HG03196 (cell line): ENCODE measurements at regions not wholly inside any gene's neighbourhood (a gene's known extent, or its start where the extent isn't known, plus 50 kb on each side); places are given as distances from the start of the nearest gene placed in this dataset.

Experiments
- ATAC-seq: cut with Tn5 transposase; IDR thresholded peaks from one replicate; pipeline ENCODE4 v1.9.1; 2021; ENCODE audit not compliant: unreplicated experiment

DNA sequence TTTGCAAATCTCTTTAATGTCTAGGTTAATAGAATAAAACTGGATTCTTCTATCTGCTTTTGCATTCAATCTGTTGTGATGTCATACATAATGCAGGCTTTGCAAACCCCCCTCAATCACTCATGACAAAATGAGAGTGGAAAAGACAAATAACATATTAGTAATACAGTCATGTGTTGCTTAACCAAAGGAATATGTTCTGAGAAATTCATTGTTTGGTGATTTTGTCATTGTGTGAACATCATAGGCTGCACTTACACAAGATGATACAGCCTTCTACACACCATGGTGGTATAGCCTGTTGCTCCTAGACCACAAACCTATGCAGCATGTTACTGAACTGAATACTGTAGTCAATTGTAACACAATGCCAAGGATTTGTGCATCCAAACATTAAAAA is 87.3 kb upstream of the SEC61G start:
- ATAC-seq = no peak

DNA sequence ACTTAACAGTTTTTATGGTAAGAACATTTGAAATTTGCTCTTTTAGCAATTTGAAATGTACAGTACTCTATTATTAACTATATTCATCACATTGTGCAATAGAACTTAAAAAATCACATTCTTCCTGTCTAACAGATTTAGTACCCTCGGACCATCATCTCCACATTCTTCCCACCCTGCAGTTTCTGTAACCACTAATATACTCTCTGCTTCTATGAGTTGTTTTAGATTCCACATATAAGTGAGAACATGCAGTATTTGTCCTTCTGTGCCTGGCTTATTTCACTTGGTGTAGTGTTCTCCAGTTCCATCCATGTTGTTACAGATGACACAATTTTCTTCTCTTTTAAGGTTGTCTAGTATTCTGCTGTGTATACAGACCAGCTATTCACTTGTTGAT is 88.9 kb upstream of the SEC61G start:
- ATAC-seq = no peak

DNA sequence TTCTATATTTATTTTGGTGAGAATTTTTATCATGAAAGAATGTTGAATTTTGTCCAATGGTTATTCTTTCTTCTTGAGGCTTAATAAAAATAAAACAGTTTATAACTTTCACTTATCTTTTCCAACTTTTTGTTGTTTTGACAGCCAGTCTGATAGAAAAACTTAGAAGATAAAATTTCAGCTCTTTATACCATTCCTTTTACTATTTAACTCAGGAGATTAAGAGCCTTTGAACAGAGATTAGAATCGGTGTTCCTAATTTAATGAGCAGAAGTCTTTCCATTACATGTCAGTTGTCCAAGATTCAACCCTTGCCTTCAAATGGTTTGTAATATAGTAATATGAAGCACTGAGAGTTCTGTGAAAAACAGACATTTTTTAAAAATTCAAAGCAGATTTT is 97.8 kb upstream of the SEC61G start:
- ATAC-seq = no peak

DNA sequence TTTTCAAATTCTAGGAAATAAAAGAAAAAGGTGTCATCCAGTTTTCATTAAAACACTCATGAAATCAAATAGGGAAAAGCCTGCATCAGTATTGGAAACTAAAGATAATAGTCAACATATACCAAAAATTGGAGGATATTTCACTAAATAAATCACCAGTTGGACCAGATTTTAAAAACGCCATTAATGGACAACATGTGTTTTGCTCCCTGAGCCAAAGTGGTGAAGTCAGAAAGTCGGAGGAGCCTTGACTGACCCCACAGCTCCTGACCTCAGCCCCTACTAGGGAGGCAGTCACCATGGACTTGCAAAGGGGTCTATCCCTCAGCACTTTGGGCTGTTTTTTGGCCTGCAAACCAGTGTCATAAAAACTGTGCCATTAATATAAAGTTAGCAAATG is 98.3 kb upstream of the SEC61G start:
- ATAC-seq = no peak

DNA sequence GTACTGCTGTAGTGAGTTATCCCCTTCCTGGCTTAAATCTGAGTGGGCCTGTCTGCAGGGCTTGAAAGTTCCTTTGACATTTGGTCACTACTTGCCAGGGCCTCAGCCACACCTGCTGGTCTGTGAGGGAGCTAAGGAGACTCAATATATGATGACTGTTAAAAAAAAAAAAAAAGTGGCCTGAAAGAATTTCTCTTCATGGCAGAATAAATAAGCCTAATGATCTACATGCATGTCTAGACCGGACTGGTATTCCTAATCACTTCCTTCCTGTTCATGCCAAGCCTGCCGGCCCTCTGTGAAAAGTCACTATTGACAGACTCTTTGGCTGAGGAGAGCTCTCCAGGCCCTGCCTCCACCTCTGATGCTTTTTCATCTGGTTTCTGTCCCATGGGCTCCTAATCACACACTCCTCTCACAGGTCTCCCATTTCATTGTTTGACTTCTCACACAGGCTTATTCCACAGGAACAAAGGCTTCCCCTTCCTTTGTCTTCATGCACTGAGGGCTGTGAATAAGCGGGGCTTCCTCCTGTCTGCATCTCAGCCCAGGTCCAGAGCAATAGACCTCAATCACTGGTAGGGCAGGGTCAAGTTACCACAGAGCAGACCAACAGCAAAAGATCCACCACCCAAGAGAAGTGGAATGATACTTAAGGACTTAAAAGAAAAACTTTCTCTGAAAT is 99.1 kb upstream of the SEC61G start:
- no peak for ATAC-seq

DNA sequence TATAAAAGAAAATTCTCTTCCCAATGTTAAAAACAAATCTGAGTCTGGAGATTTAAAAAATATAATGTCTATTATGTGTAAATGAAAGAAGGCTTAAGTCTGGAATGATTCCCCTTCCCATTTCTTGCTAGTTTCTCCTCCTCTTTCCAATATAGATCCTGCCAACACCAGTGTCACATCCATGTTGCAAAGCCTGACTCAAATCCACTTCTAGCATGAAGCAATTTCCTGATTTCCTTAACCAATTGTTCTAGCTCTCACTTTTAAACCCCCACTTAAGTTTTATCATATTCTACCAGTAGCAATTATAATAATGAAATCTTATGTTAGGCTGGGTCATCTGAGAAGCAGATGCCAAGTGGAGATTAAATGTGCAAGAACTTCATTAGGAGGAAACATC is 100.1 kb upstream of the SEC61G start:
- no peak for ATAC-seq

DNA sequence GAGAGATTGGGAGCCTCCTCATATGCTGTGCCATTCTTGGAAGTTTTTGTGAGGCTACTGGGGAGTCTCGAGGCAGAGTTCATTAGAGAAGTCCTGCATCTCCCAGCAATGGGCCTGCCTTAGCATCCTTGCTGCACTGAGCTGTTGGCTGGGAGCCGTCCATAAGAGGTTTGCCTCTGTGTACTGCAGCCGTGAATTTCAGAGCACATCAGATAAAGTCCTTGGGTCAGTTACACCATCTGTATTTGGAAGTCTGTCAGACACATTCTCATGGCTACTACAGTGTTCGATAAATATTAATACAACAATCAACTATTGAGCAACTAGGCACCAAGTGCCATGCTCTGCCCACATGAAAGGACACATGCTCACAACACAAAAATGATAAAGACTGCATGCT is 100.5 kb upstream of the SEC61G start:
- ATAC-seq = no peak

DNA sequence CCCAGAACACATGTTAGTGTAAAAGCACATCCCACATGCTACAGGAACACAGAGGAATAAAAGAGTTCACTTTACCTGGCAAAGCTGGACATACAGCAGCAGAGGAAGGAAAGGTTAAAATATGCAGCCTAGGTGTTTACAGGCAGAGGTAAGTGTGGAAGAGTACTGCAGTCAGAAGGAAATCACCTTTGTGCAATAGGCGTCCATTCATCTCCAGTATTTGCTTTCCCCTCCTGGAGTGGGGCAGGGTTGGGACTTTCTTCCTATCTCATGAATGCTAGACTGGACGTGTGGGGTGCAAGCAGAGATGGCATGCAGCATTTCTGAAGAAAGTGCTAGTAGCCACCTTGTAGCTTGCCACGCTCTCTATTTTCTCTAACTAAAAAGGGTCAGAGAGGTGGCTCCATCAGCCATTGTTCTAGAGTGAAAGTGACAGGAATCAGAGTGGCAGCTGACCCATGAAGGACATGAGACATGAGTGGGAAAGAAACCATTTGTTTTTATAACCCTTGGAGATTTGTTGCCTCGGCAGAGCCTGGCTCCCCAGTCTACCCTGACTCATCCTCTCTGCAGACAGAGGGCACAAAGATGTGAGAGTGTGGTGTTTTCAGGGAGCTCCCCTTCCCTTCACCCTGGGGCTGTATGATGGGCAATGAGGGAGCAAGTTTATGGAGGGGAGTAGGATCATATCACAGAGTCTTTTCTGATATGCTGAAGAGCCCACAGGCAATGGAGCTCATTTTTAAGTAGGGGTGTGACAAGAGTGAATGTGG is 101.2 kb upstream of the SEC61G start:
- ATAC-seq = no peak

DNA sequence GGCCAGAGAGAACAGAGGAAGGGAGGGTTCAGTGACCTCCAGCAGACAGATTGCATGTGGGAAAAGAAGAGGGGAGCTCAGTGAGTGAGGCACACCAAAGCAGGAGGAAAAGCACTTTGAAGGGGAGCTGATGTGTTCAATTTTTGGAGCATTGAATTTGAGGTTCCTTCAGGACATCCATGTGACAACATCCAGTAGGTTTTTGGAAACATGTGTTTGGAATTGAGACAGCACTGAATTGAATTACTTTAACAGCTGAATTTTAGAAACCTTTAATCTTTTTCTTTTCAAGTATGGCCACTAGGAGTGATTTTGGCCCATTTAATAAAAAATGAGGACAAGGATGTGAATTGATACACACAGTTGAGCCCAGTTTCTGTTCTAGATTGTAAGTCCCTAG is 101.8 kb upstream of the SEC61G start:
- ATAC-seq = no peak

DNA sequence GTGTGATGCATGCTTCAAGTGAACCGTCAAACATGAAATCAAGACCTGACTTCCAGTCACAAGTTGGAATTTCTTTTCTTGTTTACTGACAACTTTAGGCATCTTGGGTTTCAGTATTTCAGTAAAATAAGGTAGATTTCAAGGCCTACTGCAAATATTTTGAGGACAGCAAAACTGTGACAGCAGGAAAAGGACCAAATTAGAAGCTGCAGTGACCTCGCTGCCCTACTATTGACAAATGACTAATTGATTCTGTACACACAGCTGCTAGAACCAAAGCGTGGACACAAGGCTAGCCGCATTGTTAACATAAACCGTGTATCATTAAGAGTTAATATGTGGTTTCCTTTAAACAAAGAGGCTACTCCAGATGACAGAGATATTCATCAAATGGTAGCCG is 105.7 kb upstream of the SEC61G start:
- ATAC-seq = no peak

DNA sequence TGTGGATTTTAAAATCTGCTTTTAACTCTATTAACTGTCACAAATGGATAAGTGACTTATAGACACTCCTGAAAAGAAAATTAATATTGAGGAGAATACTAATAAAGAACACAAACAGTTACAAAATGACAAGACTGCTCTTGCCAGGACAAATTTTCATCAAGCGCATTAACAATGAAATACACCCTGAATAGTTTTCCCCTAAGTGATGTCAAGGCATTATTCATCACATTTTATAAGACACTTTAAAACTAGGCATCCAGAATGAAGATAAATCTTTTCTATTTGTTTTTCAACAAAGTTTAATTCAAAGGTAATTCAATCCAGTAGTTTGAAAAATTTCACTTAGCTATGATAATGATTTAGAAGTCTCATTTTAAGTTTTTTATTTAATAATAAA is 110.5 kb upstream of the SEC61G start:
- ATAC-seq = no peak

DNA sequence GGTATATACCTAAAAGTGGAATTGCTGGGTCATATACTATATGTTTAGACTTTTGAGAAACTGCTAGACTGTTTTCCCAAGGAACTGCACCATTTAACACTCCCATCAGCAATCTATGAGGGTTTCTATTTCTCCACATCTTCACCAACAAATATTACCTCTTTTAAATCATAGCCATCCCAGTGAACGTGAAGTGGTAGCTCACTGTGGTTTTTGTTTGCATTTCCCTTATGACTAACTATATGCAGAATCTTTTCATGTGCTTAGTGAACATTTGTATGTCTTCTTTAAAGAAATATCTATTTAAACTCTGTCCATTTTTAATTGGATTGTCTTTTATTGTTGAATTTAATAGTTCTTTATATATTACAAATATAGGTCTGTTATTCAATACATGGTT is 115.8 kb upstream of the SEC61G start:
- ATAC-seq = no peak

DNA sequence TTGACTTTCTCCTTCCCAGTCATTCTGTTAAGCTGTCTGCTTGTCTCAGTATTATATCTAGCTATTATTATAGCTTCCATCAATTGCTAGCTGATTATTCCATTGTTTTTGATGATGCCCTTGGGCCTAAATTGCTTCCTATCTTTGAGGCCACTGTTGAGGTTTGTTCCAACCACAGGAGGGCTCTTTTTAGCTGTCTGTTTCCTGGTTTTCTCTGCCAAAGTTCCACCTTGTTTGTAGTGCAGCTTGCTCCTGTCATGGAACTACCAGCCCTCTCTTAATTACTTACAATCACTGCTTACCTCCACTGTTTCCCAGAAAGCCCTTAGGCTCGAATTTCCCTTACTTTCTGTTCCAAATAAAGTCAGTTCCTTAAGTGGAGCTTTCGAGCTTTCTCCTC is 118.7 kb upstream of the SEC61G start:
- no peak for ATAC-seq

DNA sequence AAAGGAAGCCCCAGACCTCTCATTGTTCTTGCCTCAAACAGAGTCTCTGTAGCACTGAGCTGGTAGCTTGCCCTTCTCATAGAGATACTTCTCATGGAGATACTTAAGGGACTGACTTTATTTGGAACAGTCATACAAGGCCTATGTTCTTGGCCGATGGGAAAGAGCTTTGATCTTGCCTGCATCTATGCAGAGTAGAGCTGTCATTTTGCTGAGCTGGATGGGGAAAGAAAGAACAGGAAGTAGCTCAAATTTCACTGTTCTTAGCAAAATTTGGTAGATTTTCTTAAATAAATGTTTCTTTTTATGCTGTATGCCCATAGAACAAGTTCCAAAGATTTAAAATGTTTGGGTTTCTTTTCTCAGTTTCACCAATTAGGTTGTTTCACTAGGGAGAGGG is 119.3 kb upstream of the SEC61G start:
- no peak for ATAC-seq

DNA sequence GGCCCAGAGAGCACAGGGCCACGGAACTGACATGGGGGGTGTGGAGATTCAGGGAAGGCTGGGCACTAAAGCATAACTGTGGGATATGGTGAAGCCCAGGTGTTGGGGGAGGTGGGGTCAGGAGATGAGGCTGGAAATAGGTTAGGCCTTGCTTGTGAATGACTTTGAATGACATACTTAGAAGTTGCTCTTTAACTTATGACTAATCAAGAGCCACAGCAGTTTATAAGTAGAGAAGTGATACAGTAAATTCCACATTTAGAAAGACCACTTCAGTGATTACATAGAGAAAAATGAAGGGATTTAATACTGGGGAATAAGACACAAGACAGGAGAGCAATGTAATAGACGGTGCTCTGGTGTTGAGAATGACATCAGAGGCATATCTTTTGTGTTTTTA is 120.8 kb upstream of the SEC61G start:
- no peak for ATAC-seq

DNA sequence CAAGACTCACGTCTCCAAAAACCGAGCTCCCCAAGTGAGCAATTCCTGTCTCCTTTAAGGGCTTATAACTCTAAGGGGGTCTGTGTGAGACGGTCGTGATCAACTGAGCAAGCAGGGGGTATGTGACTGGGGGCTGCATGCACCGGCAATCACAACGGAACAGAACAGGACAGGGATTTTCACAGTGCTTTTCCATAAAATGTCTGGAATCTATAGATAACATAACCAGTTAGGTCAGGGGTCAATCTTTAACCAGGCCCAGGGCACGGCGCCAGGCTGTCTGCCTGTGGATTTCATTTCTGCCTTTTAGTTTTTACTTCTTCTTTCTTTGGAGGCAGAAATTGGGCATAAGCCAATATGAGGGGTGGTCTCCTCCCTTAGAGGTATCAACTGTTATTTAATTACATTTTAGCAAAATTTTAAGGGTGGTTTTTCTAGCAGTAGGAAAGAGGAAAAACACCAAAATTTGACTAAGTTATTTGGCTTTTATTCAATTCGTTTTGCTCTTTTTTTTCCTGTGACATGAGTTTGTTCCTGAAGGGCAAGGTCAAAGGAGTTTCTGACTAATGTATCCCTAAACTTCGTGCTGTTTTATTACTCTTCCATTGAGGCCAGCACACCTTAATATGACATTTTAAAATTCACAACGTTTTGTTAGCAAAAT is 121.4 kb upstream of the SEC61G start:
- ATAC-seq = no peak

DNA sequence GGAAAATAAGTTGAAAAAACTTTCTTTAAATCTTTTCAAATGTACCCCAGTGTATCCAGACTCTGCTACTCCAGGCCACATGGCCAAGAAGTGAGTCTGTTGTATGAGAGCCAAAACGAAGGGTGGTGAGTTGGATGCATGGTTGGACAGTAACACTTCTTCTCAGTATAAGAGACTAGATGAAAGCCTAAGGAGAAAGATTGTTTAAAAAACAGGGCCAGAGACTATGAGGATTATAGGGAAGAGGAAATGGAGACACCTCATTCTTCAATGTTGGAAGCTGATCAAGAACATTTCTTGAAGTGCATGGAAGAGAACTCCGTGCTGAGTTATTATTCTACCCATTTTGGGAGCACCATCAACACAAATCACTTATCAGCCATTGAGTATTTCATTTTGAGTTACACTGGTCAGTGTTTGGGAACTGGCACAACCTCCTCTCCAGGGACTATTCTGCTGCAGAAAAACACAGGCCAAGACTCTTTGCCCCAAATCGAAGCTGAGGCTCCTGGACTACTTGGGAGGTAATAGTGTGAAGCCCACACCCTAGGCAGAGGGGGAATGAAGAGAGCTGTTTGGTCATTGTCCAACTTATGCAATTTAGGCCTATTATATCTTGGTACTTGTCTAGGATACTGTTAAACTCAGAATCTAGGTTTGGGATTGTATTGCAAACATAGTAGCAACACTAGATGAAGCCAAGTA is 123.0 kb upstream of the SEC61G start:
- ATAC-seq = no peak

DNA sequence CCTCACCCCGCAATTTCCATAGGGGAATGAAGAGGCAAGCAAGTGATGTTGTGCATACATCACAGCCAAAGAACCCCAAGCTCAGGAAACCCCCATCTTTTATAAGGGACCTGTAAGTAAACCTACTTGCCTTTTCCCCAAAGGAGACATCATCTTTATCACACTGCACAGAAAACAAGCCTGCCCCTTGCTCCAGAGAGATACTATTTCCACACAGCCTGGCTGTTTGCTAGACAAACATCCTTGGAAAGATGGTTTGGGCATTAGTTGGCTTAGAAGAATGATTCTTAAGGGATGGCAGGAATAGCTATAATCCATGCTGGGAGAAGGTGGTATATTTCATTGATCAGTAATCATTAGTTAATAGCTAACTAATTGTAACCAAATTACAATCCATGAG is 123.7 kb upstream of the SEC61G start:
- ATAC-seq = no peak

DNA sequence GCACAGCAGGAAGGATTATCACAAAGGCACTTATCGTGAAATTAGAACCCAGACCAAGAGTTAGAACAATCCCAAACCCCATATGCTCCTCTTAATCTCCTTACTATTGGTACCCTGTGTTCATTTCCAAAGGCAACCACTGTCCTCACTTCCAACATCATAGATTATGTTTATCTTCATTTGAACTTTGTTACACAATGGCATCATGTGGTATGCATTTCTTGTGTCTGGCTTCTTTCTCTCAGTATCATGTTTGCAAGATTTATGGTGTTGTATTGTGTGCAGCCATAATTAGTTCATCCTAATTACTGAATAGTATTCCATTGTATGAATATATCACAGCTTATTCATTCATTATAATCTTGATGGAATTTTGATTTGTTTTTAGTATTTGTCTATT is 124.6 kb upstream of the SEC61G start:
- ATAC-seq = no peak

DNA sequence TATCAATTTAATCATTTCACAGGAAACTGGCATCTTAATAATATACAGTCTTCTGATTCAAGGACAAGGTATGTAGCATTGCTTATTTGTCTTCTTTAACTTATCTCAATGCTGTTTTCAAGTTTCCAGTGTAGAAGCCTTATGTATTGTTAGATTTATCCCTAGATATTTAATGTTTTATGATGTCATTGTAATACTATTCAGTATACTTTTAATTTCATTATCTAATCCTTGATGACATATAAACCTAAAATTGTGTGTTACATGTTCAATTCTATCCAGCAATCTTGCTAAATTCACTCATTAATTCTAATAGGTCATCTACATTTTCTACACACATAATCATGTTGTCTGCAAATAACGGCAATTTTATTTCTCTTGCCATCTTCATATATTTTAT is 126.3 kb upstream of the SEC61G start:
- no peak for ATAC-seq

DNA sequence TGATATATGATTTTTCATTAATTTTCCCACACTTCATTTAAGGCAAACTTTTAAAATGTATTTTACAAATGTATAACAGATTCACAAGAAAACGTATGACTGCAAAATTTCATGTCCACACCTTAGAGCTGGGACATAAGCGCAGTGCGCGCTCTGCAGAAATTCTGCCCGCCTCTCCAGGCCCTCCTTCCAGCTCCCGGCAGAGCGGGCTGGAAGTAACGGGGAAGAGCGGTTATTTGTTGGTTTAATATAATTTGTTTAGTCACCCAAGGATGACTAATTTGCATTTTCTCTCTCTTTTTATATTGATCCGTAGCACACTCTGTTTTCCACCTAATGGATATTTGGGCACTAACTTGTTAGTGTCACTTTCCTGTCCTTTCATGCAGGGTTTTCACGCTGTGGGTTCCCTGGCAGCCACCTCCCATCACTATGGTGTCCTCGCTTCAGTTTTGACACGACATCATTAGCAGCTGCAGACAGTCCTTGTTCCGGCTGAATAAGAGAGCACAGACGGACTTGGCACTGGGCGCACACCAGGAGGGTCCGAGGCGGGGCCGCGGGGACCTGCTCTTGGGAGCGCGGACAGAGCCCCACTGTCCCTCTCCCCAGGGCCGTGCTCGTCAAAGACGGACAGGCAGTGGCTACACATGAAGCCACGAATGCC is 129.2 kb upstream of the SEC61G start:
- no peak for ATAC-seq
